PC-3 (cell line): ENCODE measurements at regions not wholly inside any gene's neighbourhood (a gene's known extent, or its start where the extent isn't known, plus 50 kb on each side); places are given as distances from the start of the nearest gene placed in this dataset.

Experiments
- ATAC-seq: fragments of 200-7000 bp; cut with Tn5 transposase; 2 replicates; pipeline ENCODE4 v1.9.1; 2020; ENCODE audit warnings: mild to moderate bottlenecking, moderate library complexity
- BruUV-seq: library from RNA; stranded (reverse); fragments of 400-500 nt; replicated peaks from 2 replicates; lab custom pipeline; 2021; lab: Mats Ljungman, UMichigan
- CTCF ChIA-PET: fragments of 300-600 bp; sonication (Branson Sonifier 250); formaldehyde crosslinking; loops from one replicate; lab custom pipeline; 2022; ENCODE audit warnings: antibody characterized with exemption; lab: Charles Lee
- POLR2A ChIA-PET: fragments of 300-600 bp; sonication (Branson Sonifier 250); formaldehyde crosslinking; loops from one replicate; lab custom pipeline; 2022; ENCODE audit warnings: antibody characterized with exemption; ENCODE audit not compliant: unreplicated experiment; lab: Charles Lee
- DNase-seq: peaks from one replicate; pipeline ENCODE4 v3.0.0-alpha.2; 2015
- H2AFZ ChIP-seq: fragments of 300-600 bp; sonication (generic); 2 replicates; pipeline ENCODE4 v1.6.0; 2016; ENCODE audit warnings: antibody characterized with exemption, low read length
- H3F3A ChIP-seq: fragments of 300-600 bp; sonication (generic); one replicate; pipeline ENCODE4 v1.6.0; 2017; ENCODE audit warnings: antibody characterized with exemption, low read length, control low read depth, mild to moderate bottlenecking; ENCODE audit not compliant: unreplicated experiment
- H3K27ac ChIP-seq: fragments of 300-600 bp; sonication (generic); 2 replicates; pipeline ENCODE4 v1.5.1; 2016; ENCODE audit warnings: mild to moderate bottlenecking, low read length
- H3K27me3 ChIP-seq: fragments of 300-600 bp; sonication (generic); 2 replicates; pipeline ENCODE4 v1.6.1; 2016; ENCODE audit warnings: low read length, mixed read lengths
- H3K36me3 ChIP-seq: fragments of 300-600 bp; sonication (generic); 2 replicates; pipeline ENCODE4 v1.6.1; 2016; ENCODE audit warnings: low read depth, mixed run types, low read length, mixed read lengths
- H3K4me1 ChIP-seq: fragments of 300-600 bp; sonication (generic); 2 replicates; pipeline ENCODE4 v1.5.1; 2016; ENCODE audit warnings: low read length; ENCODE audit not compliant: insufficient read depth
- H3K4me2 ChIP-seq: fragments of 300-600 bp; sonication (generic); 2 replicates; pipeline ENCODE4 v1.6.0; 2016; ENCODE audit warnings: low read length
- H3K4me3 ChIP-seq: fragments of 300-600 bp; sonication (generic); 2 replicates; pipeline ENCODE4 v1.5.1; 2016; ENCODE audit warnings: mild to moderate bottlenecking, low read length, mixed read lengths
- H3K79me2 ChIP-seq: fragments of 300-600 bp; sonication (generic); 2 replicates; pipeline ENCODE4 v1.6.1; 2017; ENCODE audit warnings: low read length, mixed read lengths
- H3K9ac ChIP-seq: fragments of 300-600 bp; sonication (generic); 2 replicates; pipeline ENCODE4 v1.6.0; 2016; ENCODE audit warnings: mild to moderate bottlenecking, low read length
- H3K9me2 ChIP-seq: fragments of 300-600 bp; sonication (generic); replicated peaks from 2 replicates; pipeline ENCODE4 v1.6.1; 2016; ENCODE audit warnings: mixed run types, low read length, mixed read lengths
- H3K9me3 ChIP-seq: fragments of 300-600 bp; sonication (generic); 2 replicates; pipeline ENCODE4 v1.6.1; 2016; ENCODE audit warnings: low read length, mixed read lengths
- H4K20me1 ChIP-seq: fragments of 300-600 bp; sonication (generic); 2 replicates; pipeline ENCODE4 v1.6.1; 2016; ENCODE audit warnings: low read length, mixed read lengths
- CTCF ChIP-seq: fragments of 300-600 bp; sonication (generic); conservative IDR thresholded peaks from 2 replicates; pipeline ENCODE4 v1.5.1; 2017; ENCODE audit warnings: antibody characterized with exemption, low read depth, mild to moderate bottlenecking, low read length
- EZH2 ChIP-seq: fragments of 300-600 bp; sonication (generic); IDR thresholded peaks from one replicate; pipeline ENCODE4 v1.6.1; 2017; ENCODE audit warnings: antibody characterized with exemption, mild to moderate bottlenecking, low read length; ENCODE audit not compliant: unreplicated experiment
- EZH2phosphoT487 ChIP-seq: fragments of 300-600 bp; sonication (generic); IDR thresholded peaks from 2 replicates; pipeline ENCODE4 v1.6.1; 2018; ENCODE audit warnings: mild to moderate bottlenecking, antibody characterized with exemption, low read length, borderline replicate concordance
- intact Hi-C: fragments of 100-400 bp; cut with micrococcal nuclease; formaldehyde crosslinking; loops from 2 replicates; pipeline ENCODE4 v1.9.0; 2023

GRCh38 chr3:72111265-72112205 lies 326.6 kb upstream of the PROK2 start:
- H4K20me1 ChIP-seq = no peaks in the 10 kb centered on the region
- H3F3A ChIP-seq = no peaks in the 10 kb centered on the region
- no peak for ATAC-seq
- H3K4me2 ChIP-seq = no peak overlapping the region
- POLR2A ChIA-PET = no interaction called here
- H3K27me3 ChIP-seq = peaks cover 18% of the 10 kb centered on the region; the same call in 1 of the 2 replicates
- no peaks in the 10 kb centered on the region for H3K4me1 ChIP-seq
- intact Hi-C loops = no loop called here
- H3K9ac ChIP-seq = no peak overlapping the region
- H3K4me3 ChIP-seq = no peak overlapping the region
- H3K36me3 ChIP-seq = no peaks in the 10 kb centered on the region
- BruUV-seq = no TSS peak
- TF ChIP-seq EZH2phosphoT487 (no peak), EZH2 (no peak), CTCF (no peak)
- no peak overlapping the region for H3K27ac ChIP-seq
- H3K79me2 ChIP-seq = no peaks in the 10 kb centered on the region
- DNase-seq = no peak
- H3K9me2 ChIP-seq = no peaks in the 10 kb centered on the region
- no peak overlapping the region for H2AFZ ChIP-seq
- no peaks in the 10 kb centered on the region for H3K9me3 ChIP-seq
- CTCF ChIA-PET = no interaction called here

DNA sequence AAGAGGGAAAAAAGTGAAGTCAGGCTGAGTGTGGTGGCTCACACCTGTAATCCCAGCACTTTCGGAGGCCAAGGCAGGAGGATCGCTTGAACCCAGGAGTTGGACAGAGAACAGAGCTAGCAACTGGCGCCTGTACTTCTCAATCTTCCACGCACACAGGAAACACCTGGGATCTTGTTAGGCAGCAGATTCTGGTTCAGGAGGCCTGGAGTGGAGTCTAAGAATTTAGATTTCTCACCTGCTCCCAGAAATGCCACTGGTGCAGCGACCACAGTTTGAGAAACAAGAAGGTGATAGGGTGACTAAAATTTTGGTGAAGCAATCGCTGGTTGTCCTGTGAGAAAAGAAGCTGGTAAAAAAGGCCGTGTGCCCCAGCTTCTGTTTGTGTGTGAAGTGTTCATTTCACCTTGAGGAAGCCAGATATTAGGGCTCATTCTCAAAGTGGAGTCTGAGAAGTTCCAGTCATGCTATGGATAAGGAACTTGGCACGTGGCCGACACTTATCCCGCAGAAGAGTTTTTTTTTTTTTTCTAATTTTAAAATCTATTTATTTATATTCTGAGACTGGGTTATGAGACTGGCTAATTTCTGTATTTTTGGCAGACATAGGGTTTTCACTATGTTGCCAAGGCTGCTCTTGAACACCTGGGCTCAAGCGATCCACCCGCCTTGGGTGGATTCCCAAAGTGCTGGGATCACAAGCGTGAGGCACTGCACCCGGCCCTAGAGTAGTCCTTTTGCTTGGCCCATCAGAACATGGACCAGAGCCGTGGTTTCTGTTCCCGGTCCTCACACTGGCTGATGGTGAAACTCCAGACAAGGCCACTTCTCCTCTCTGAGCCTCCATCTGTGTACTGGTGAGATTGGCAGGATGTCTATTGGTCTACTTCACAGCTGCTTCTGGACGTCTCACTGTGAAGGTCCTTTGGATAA lies 324.6 kb upstream of the PROK2 start:
- ChIA-PET CTCF (interaction anchor here (0.6 kb wide), 1 partner anchor 122 kb away, joined by 3 read pairs; no protein-coding TSS in a partner anchor), POLR2A (no interaction called here)
- H3K4me1 ChIP-seq = no peaks in the 10 kb centered on the region
- no peaks in the 10 kb centered on the region for H3F3A ChIP-seq
- H3K27ac ChIP-seq = no peak overlapping the region
- TF ChIP-seq CTCF (no peak), EZH2phosphoT487 (no peak), EZH2 (no peak)
- H3K4me2 ChIP-seq = no peak overlapping the region
- H3K9me2 ChIP-seq = no peaks in the 10 kb centered on the region
- H3K4me3 ChIP-seq = no peak overlapping the region
- ATAC-seq = no peak
- no TSS peak for BruUV-seq
- no peaks in the 10 kb centered on the region for H3K79me2 ChIP-seq
- no peaks in the 10 kb centered on the region for H3K36me3 ChIP-seq
- no peaks in the 10 kb centered on the region for H3K9me3 ChIP-seq
- DNase-seq = no peak
- peaks cover 33% of the 10 kb centered on the region; the same call in 1 of the 2 replicates for H3K27me3 ChIP-seq
- H4K20me1 ChIP-seq = no peaks in the 10 kb centered on the region
- intact Hi-C loops = no loop called here
- no peak overlapping the region for H2AFZ ChIP-seq
- H3K9ac ChIP-seq = no peak overlapping the region
